Dermis microvascular lymphatic vessel endothelial cell (primary cell): ENCODE measurements at regions not wholly inside any gene's neighbourhood (a gene's known extent, or its start where the extent isn't known, plus 50 kb on each side); places are given as distances from the start of the nearest gene placed in this dataset.
"Not testable (repeated sequence)": the region's sequence is repeated elsewhere in the genome, so short reads cannot be mapped to it uniquely, and the experiment has no call there.

ENCODE experiments used
- DNase-seq, 2 donors: peaks; one replicate each; pipeline versions ENCODE4 v3.0.0 to v3.0.0-alpha.2; 2010; ENCODE audit warnings: low read depth in 2 of 2

DNA sequence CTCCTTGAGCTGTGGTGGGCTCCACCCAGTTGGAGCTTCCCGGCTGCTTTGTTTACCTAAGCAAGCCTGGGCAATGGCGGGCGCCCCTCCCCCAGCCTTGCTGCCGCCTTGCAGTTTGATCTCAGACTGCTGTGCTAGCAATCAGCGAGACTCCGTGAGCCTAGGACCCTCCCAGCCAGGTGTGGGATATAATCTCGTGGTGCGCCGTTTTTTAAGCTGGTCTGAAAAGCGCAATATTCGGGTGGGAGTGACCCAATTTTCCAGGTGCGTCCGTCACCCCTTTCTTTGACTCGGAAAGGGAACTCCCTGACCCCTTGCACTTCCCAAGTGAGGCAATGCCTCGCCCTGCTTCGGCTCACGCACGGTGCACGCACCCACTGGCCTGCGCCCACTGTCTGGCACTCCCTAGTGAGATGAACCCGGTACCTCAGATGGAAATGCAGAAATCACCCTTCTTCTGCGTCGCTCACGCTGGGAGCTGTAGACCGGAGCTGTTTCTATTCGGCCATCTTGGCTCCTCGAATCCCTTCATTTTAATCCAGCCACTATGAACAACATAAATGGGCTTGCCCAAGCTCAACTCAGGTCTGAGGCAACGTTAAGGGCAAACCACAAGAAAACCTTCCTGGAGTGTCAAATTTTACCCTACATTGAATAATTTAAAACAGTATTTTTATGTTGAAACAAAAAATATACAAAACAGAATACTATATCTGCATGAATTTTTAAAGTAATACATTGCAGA, 112.4 kb upstream of the CCDC150 start:
- DNase-seq, result not testable (repeated sequence)

DNA sequence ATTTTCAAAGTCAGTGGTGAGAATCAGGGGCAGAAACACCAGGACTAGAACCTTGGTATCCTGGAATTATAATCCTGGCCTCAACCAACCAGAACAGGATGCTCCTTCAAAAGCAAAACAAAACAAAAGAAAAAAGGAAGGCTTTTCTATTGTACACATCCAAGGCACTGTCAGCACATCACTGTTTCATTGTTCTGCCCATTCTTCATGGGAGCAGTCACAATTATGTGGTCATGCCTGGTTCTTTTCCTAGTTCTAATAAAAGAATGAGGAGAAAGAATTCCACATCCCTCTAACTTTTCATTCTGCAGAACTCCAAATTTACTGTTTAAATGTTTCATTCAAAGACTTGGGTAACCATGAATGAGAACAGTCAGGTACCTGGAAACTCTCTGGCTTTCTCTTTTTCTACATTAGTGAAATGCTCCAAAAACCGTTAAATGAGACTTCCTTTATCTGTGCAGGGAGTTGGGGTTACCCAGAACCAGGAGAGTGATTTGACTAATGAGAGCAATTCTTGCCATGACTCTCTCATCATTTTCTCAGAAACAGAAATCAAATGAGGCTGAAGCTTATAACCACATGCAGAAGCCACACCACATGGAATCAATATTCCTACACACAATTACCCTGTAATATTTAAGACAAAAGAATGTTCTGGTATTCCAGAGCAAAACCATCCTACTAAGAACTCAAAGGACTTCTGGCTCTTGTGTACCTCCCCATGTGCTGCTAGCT, 110.9 kb upstream of the CCDC150 start:
- peak in 1 of 2 donors; percentile 32 for DNase-seq

DNA sequence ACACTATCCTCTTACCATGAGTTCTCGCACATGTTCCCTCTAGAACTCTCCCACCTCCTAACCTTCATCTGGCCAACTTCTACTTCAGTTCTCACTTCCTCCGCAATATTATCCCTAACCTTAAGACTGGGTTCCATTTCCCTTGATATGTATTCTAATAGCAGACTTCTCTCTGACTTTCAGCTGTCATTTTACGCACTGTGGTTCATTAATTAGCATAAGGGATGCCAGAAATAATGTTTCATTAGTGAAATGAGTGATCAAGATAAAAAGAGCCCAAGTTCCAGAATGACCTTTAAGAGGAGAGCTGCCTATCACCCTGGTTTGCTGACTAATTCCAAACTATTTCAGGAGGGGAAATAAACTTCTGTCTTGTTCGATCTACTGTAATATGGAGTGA, 108.6 kb upstream of the CCDC150 start:
- no peak for DNase-seq

DNA sequence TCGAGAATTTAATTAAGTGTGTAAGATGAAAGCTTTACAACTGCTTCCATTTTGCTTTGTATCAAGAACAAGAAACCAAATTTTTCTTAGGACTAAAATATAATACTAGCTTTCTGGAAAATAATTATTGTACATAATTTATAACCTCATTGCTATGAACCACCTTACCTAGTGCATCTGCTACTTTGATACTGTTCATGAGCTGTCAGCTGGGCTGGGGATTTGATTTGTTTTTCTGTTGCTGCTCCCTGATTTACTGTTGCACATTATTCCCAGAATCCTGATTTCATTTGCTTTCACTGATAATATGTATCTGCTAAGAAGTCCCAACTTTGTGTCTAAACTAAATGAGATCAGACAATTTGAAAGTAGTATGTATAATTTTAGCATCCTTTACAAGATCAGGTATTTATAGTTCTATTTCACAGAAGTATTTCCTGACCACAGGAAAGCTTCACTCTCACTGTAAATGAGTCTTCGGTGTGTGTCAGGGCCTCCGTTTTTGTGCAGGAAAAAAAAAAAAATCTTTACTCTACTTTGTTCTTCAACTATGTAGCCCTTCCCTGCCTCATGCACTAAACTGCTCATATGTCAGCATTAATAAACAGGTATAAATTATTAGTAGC, 105.6 kb upstream of the CCDC150 start:
- no peak for DNase-seq

DNA sequence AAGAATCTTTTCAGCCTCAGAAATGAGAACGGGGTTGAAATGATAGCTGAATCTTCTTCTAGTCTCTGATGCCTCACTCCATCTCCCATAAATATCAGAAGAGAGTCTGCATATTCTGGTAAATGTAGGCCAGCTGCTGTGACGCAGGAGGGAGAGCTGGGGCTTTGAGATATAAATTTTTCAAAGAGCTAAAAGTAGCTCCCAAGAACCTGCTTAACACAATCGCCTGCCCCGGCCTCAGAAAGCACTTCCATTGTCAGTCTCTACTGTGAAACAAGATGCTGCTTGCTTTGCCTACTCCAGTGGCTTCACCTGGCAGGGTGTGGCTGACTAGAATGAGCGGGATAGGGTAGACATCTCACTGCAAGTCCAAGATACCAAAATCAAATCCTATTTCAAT, 105.0 kb upstream of the CCDC150 start:
- DNase-seq, result no peak

DNA sequence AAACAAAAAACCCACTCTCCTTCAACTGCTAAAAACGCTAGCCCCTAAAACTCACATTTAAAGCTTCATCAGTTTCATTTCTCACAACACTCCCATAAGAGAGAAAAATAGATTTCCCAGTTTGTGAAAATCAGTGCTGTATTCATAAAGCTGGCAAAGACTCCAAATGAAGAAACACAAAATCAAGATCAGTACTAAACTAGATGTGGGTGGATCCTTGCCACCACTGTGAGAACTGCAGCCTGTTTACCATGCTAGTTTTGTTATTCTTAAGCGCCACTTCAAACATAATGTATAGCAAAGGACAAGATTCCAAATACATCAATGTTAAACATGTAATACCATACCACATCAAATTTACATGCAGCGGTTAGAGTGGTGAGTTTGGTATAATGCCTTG, 104.5 kb upstream of the CCDC150 start:
- no peak for DNase-seq

DNA sequence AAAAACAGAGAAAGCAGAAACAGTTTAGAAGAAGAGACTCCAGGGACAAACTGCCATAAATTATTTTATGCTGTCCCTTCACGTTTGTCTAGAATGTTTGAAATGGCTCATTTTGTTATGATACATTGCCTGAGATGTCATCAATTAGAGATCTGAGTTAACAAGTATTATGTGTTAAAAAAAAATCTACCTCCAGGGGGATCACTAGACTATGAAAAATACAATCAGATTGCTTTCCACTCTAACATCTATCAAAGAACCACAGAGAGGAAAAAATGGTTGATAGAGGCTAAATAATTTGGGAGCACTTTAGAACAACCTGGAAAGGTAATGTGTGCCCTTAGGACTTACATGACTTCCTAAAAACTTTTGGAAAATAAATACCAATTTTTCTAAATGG, 103.8 kb upstream of the CCDC150 start:
- DNase-seq, result peak in 1 of 2 donors; percentile 22

DNA sequence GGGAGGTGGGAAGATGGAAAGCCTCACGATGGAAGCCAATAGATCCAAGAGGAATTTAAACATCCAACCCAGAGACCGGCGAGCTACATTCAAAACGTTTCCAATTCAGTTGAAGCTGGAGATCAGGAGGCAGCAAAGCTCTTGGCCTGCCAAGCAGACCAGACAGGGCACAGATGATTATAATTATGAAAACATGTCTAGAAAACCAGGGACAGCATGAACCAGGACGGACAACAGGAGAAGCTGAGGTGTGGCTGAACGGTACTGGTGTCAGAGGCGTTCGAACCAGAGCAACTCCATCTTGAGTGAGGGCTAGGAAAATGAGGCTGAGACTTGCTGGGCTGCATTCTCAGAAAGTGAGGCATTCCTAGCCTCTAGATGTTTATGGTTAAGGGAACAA, 102.2 kb upstream of the CCDC150 start:
- DNase-seq, result no peak

DNA sequence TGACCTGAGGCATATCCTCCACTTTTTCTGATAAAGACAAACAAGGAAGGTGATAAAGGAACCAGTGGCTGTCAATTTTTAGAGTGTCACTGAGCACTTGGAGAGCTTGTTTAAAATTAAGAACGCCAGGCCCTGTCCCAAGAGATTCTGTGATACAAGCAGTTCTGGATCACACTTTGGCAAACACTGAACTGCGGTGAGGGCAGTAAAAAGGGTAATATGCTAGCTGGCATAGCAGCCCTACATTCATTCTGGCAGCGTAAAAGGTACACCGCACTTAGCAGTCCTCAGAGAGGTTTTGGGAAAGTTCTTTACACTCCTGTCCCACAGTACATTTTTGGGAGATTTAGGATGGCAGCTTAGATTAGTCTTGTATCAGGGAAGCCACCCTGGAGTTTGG, 101.3 kb upstream of the CCDC150 start:
- no peak for DNase-seq

DNA sequence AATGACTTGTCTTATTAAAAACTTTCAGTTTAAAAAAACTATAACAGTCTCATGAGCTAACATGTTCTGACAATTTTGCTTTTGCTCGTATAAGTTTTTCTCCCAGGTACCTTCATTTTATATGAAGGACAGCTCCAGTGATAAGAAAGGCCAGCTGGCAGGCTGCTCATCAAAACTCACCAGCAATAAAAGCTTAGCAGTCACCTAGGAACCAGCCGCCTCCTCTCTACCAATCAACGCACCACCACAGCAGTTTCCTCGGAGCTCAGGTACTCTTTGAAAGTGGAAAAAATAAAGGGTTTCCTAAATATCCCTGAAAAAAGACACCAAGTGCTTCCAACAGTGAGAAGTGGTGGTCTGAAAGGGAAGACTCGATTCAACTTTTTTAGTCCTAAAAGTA, 100.9 kb upstream of the CCDC150 start:
- no peak for DNase-seq

DNA sequence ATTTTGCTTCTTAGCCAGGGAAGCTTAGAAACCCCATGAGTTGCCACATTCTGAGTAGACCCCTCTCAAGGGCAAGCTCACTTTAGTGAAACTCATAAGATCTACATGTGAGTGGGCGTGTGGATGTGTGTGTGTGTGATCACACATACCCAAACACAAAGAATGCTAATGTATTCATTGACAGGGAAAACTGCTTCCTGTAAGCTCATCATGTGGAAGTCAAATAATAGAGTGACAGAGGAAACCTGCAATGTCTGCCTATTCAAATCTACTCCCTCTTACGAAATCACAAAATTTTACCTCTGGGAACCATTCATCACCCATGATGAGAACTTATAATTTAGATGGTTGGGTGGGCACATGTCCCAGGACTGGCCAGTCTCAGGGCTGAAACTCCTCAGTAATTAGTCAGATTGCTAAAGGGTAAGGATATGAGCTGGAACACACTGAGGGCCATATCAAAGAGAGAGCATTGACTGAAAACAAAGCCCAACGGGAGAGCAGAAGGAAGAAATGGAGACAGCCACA, 94.5 kb upstream of the CCDC150 start:
- peak; percentile 29 to 69 for DNase-seq

DNA sequence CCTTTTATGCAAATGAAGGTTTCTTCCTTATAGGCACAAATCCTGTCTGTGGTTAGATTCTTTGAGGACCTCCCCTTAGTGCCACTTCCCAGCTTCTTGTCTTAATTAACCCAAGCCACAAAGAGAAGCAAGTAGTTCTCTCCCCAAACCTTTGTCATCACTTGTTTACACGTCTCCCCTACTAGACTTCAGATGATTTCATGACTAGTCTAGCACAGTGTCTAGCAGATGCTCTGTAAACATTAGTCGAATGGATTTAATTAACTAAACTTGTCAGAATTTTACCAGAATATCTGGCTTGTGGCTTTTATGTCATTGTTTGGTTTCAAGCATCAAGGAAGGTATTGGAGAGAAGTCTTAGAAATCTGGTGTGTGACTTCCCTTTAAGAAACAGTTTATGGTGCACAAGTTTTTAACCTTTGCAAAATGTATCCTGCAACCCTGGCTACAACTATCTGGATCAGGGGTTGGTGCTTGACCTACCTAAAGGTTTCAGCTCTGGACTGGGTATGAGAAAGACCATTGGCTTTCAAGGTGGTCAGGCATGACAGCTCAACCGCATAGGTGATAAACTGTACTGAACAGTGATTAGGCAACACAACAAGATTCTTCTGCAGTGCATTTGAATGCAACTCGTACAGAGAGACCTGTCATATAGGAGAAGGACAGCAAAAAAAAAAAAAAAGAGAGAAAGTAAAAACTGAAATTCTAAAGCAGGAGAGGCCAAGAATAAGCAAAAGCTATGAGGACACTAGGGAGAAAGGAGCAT, 93.2 kb upstream of the CCDC150 start:
- DNase-seq, result no peak

DNA sequence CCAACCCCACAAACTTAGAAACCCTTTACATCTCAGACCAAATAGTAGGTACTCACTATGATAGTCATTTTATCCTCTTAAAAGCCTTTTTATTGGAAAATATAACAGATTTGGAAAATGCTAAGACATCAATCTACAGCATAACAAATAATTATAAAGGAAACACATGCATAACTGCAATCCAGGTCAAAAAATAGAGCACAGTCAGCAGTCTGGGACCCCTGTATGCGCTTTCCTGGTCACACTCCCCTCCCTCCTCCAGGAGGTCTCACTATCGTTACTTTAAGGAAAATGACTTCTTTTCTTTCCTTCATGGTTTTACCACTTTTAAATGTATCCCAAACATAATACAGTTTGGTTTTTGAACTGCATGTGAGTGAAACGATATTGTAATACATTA, 90.5 kb upstream of the CCDC150 start:
- no peak for DNase-seq

DNA sequence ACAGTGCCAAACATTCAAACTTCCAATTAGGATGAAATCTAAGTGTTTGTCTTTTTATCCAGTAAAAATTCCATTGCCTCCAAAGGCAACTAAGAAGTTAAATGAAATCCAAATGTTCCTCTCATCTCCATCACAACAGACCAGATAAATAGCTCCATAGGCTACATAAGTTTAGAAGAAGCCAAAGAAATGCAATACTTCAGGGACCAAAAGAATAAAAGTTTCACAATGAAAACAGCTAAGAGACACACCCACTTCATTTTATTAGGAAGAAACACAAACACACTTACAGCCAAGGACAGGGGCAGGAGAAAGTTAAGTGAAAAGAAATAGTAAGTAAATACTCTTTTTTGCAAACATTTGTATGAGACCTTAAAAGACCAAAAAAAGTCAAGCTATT, 88.5 kb upstream of the CCDC150 start:
- no peak for DNase-seq

DNA sequence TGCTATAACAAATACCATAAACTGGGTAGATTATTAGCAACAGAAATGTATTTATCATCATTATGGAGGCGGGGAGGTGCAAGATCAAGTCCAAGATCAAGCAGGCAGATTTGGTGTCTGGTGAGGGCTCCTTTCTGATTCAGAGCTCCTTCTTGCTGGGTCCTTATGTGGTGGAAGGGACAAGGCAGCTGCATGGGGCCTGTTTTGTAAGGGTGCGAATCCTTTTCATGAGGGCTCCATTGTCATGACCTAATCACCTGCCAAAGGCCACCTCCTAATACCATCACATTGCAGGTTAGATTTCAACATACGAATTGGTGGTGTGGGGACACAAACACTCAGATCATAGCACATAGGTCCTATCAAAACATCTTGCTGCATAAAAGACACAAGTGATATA, 84.4 kb upstream of the CCDC150 start:
- no peak for DNase-seq

DNA sequence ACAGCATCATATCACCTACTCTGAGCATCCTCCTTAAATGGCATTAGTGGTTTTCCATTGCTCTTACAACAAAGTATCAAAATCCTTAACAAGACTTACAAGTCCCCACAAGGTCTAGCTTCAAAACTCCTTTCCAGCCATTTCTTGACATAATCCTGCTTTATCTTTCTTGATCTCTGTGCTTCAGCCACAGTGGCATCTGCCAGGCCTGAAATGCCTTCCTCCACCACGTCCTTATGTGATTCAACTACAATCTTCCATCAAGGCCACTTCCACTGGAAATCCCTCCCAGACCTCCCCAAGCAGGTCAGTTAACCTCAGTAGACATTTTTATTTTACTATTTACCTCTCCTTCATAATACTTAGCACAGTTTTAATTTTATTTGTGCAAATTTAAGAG, 83.8 kb upstream of the CCDC150 start:
- no peak for DNase-seq

DNA sequence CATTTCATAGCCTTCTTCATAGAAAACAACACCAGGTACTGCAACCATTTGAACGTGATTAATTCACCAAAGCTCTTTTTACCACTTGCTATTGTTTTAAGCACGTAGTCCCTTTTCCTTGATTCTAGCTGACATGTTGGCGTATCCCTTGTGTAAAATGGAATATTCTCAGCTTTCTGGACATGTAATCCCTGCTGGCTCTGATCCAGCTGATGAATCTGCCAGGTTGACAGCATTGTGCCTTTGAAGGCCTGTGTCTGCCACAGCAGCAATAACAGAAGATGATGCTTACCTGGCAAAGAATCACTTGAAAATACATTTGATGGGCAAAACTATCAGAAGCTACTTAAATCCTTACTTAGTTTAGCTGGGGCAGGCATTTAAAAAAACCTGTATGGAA, 81.0 kb upstream of the CCDC150 start:
- DNase-seq, result peak in 1 of 2 donors; percentile 10

DNA sequence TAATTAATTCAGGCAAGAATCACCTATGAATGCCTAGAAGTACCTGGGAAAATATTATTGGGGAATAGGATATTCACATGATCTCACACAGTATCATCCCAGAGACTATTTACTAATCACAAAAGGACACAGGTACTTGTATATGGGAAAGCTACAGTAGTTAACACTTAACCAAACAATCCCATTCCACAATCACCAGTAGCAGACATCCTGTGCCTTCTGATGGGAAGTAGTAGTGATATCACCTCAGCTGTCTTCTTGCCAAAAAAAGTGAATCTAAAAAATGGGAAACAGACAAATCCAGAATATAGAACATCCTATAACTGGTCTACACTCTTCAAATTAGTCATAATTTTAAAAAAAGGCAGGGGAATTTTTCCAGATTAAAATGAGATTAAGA, 75.6 kb upstream of the CCDC150 start:
- DNase-seq, result peak; percentile 87 to 93

DNA sequence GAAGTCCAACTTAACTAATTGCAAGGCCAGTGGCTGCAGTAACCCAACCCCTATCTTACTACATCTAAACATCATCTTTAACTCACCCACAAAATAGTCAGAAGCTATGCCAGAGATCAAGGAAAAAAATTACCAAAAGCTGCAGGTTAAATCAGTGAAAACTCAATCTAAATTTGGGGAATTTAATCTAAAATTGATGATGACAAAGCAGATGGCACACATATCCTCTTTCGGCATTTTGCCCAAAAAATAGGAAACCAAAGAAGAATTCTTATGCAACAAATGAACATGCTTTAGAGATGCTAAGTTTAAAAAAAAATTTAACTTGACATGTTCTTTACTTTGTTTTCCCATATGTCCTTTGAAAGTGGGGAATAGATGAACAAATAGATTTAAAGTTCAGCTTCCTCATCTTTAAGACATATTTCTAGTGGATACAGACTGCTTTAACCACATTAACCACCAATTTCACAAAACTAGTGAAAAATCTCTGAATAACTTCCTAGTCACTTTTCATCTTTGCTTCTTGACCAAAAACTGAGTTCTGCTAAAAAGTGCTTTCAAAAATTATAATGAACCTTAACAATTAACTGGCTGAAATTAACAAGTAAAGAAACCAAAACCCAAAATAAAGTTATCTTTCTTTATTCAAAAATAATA, 74.3 kb upstream of the CCDC150 start:
- no peak for DNase-seq

DNA sequence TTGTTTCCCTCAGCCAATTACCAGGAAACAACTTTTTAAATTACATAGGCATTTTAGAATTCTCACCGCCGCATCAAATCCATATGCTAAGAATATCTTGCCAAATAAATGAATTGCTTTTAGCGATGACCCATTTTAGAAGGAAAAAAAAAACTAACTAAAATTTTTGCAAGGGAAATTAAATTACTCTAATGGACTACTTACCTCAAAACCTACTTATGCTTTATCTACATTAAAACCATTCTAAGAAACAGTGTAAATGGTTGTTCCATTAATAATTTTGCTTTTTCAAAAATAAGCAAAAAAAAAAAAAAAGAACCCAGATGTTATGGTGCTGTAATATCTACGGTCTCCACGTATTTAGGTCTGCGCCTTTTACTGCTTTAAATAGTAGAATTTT, 73.5 kb upstream of the CCDC150 start:
- DNase-seq, result no peak

DNA sequence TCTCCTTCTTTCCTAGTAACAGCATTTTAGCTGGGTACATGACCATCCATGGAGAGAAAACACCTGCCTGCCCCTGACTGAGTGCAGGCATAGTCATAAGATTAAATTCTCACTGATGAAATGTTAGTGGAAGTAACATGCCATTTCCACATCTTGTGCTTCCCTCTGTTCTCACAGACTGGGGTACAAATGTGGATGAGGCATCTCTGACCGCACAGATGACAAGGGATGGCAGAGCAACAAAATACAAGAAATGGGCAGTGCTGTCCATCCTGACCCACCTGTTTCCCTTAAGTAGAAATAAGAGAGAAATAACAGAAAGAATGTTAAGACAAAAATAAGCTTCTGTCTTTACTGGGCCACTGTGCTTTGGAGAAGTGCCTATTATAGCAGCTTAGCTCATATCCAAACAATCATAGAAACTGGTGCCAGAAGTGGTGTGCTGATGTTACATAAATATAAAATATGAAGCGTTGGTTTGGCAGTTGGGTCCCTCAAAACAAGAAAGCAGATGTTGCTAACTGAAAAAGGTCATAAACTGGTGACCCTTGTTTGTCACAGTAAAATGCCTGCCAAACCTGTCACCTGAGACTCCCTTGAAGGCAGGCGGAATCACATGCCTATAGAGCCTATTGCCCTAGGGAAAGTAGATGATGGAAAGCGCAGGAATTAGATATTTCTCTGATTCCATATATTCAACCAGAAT, 72.4 kb upstream of the CCDC150 start:
- DNase-seq, result peak; percentile 55 to 76
